Smooth muscle cell (in vitro differentiated cells): ENCODE measurements at regions not wholly inside any gene's neighbourhood (a gene's known extent, or its start where the extent isn't known, plus 50 kb on each side); places are given as distances from the start of the nearest gene placed in this dataset.

ENCODE experiments used
- DNase-seq: peaks from one replicate; lab custom pipeline; 2025; ENCODE audit not compliant: unreplicated experiment; lab: John Stamatoyannopoulos, UW
- H2AFZ ChIP-seq: fragments of 200-600 bp; sonication (generic); 2 replicates; pipeline ENCODE4 v1.6.0; 2016; ENCODE audit warnings: antibody characterized with exemption, low read depth, mild to moderate bottlenecking
- H3F3A ChIP-seq: fragments of 200-600 bp; sonication (generic); 2 replicates; pipeline ENCODE4 v1.6.0; 2017; ENCODE audit warnings: antibody characterized with exemption, low read depth
- H3K27ac ChIP-seq: fragments of 200-600 bp; sonication (generic); 2 replicates; pipeline ENCODE4 v1.5.1; 2016; ENCODE audit warnings: low read depth, mild to moderate bottlenecking
- H3K27me3 ChIP-seq: fragments of 200-600 bp; sonication (generic); 2 replicates; pipeline ENCODE4 v1.6.1; 2016; ENCODE audit warnings: low read depth, mild to moderate bottlenecking
- H3K36me3 ChIP-seq: fragments of 200-600 bp; sonication (generic); 2 replicates; pipeline ENCODE4 v1.5.1; 2016; ENCODE audit warnings: low read depth
- H3K4me1 ChIP-seq: fragments of 200-600 bp; sonication (generic); 2 replicates; pipeline ENCODE4 v1.5.1; 2016; ENCODE audit warnings: low read depth
- H3K4me2 ChIP-seq: fragments of 200-600 bp; sonication (generic); 2 replicates; pipeline ENCODE4 v1.6.0; 2016; ENCODE audit warnings: mild to moderate bottlenecking
- H3K4me3 ChIP-seq: fragments of 200-600 bp; sonication (generic); 2 replicates; pipeline ENCODE4 v1.5.1; 2016; ENCODE audit warnings: mild to moderate bottlenecking
- H3K79me2 ChIP-seq: fragments of 200-600 bp; sonication (generic); 2 replicates; pipeline ENCODE4 v1.6.0; 2016; ENCODE audit warnings: low read depth, mild to moderate bottlenecking
- H3K9ac ChIP-seq: fragments of 200-600 bp; sonication (generic); 2 replicates; pipeline ENCODE4 v1.6.0; 2016; ENCODE audit warnings: low read depth
- H3K9me3 ChIP-seq: fragments of 200-600 bp; sonication (generic); replicated peaks from 2 replicates; pipeline ENCODE4 v1.5.1; 2016; ENCODE audit warnings: low read depth
- H4K20me1 ChIP-seq: fragments of 200-600 bp; sonication (generic); 2 replicates; pipeline ENCODE4 v1.6.0; 2016; ENCODE audit warnings: low read depth
- CTCF ChIP-seq: fragments of 200-600 bp; sonication (generic); IDR thresholded peaks from 2 replicates; pipeline ENCODE4 v1.5.1; 2017; ENCODE audit warnings: borderline replicate concordance, mild to moderate bottlenecking, antibody characterized with exemption; ENCODE audit not compliant: insufficient read depth, poor library complexity, severe bottlenecking
- WGBS: methylation state at CpG from one replicate; pipeline ENCODE4 v1.1.7; 2016; ENCODE audit warnings: low lambda C conversion rate; 5-methylcytosine and 5-hydroxymethylcytosine counted together

DNA sequence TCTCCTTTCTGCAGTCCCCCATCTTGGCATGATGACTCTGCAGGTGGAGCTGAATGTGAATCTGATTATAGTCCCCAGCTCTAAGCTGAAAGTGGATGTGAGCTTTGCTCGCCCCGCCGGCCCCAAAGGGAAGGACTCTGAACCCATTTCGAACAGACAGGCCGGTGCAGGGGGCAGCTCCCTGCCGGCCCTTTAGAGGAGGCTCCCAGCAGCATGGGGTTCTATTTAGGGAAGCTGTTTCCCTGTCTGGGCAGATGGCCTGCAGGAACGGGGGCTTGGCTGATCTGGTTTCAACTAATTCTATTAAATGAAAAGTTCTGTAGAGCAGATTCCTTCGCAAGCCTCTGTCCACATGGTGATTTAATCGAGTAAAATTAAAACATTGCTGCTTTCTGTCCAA, 104.8 kb upstream of the MSX1 start:
- H3F3A ChIP-seq: no peaks in the 10 kb centered on the region
- no peak for DNase-seq
- H3K4me3 ChIP-seq: no peak overlapping the region
- peaks cover 5% of the 10 kb centered on the region for H3K4me1 ChIP-seq
- no peaks in the 10 kb centered on the region for H3K36me3 ChIP-seq
- no peak overlapping the region for H3K27ac ChIP-seq
- H3K9ac ChIP-seq: no peak overlapping the region
- no peak overlapping the region for H2AFZ ChIP-seq
- H3K27me3 ChIP-seq: no peaks in the 10 kb centered on the region
- 83% methylated on average over 9 of the region's 9 CpGs for WGBS
- H3K79me2 ChIP-seq: no peaks in the 10 kb centered on the region
- H3K9me3 ChIP-seq: no peaks in the 10 kb centered on the region
- no peaks in the 10 kb centered on the region for H4K20me1 ChIP-seq
- H3K4me2 ChIP-seq: no peak overlapping the region
- TF ChIP-seq CTCF: no peak

DNA sequence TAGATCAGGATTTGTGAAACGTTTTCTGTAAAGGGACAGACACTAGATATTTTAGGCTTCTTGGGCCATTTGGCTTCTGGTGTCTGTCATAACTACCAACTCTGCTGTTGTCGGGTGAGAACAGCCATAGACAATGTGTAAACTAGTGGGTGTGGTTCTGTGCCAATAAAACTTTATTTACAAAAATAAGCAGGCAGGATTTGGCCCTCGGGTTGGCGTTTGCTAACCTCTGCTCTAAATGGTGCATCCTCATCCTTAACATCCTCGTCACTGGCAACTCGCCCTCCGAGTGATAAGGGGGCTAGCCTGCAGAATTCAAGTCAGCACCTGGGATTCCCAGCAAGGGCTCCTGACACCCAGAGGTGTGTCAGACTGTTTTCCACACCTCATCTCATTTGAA, 105.8 kb upstream of the MSX1 start:
- H3K79me2 ChIP-seq: no peaks in the 10 kb centered on the region
- DNase-seq: no peak
- H3F3A ChIP-seq: no peaks in the 10 kb centered on the region
- H3K36me3 ChIP-seq: no peaks in the 10 kb centered on the region
- no peak overlapping the region for H2AFZ ChIP-seq
- 46% methylated on average over 7 of the region's 7 CpGs for WGBS
- no peaks in the 10 kb centered on the region for H4K20me1 ChIP-seq
- no peak overlapping the region for H3K4me3 ChIP-seq
- H3K27me3 ChIP-seq: no peaks in the 10 kb centered on the region
- no peak for TF ChIP-seq CTCF
- H3K27ac ChIP-seq: no peak overlapping the region
- H3K9me3 ChIP-seq: no peaks in the 10 kb centered on the region
- H3K4me2 ChIP-seq: no peak overlapping the region
- H3K9ac ChIP-seq: no peak overlapping the region
- peaks cover 5% of the 10 kb centered on the region for H3K4me1 ChIP-seq

GRCh38 chr4:4752576-4753401, 106.7 kb upstream of the MSX1 start:
- TF ChIP-seq CTCF: no peak
- Histone ChIP-seq H3K27me3 (no peaks in the 10 kb centered on the region), H3K79me2 (no peaks in the 10 kb centered on the region), H4K20me1 (no peaks in the 10 kb centered on the region), H2AFZ (no peak overlapping the region), H3K9ac (no peak overlapping the region), H3K4me2 (peak overlapping the region; percentile 73), H3F3A (no peaks in the 10 kb centered on the region), H3K36me3 (no peaks in the 10 kb centered on the region), H3K9me3 (no peaks in the 10 kb centered on the region), H3K27ac (no peak overlapping the region), H3K4me3 (no peak overlapping the region), H3K4me1 (peaks cover 5% of the 10 kb centered on the region)
- 40% methylated on average over 15 of the region's 15 CpGs for WGBS
- no peak for DNase-seq

- Histone ChIP-seq H3K27me3 (no peaks in the 10 kb centered on the region), H3K4me3 (no peak overlapping the region), H3K4me1 (peaks cover 5% of the 10 kb centered on the region), H3K36me3 (no peaks in the 10 kb centered on the region), H3K79me2 (no peaks in the 10 kb centered on the region), H3F3A (no peaks in the 10 kb centered on the region), H3K4me2 (no peak overlapping the region), H3K9ac (no peak overlapping the region), H3K27ac (no peak overlapping the region), H2AFZ (no peak overlapping the region), H4K20me1 (no peaks in the 10 kb centered on the region), H3K9me3 (no peaks in the 10 kb centered on the region)
- DNase-seq: no peak
- TF ChIP-seq CTCF: no peak
- WGBS: 68% methylated on average over 10 of the region's 12 CpGs
These were observed 107.4 kb upstream of the MSX1 start for GRCh38 chr4:4752025-4752424.
